ENCODE measurements at regions not wholly inside any gene's neighbourhood (a gene's known extent, or its start where the extent isn't known, plus 50 kb on each side); places are given as distances from the start of the nearest gene placed in this dataset.

DNA sequence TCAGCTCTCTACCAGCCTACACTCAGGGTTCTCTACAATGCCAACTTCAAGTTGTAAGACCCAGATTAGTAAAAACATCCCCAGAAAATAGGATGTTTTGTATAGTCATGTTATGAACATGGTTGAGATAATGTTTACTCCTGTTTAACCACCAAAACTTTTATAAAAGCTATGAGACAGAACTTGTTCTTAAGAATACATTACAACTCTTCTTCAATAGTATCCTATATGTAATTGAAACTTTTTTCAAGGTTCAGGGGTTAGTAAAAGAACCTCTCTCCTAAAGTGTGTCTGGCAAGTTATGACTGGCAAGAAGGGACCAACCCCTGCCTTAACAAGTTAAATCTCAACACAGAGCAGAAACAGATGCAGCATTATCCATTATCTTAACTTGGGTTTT lies 118.8 kb upstream of the STK17B start:
- FAIRE-seq (no peak), DNase-seq (ENCODE audit: low read depth, low spot score) (no peak)
- ChIA-PET CTCF (interaction anchor here (0.9 to 2.0 kb wide), 3 partner anchors 8 to 212 kb away, joined by 4 to 7 read pairs (median 4); no protein-coding TSS in a partner anchor), POLR2A (no interaction called here)
- H3K4me1 ChIP-seq (ENCODE audit: control insufficient read depth, extremely low read depth, insufficient read depth, low read length), result peaks cover 26% of the 10 kb centered on the region
- no peak overlapping the region for H3K4me2 ChIP-seq (ENCODE audit: insufficient read depth, low read length)
- peaks cover 4 to 23% of the 10 kb centered on the region in 2 experiments for H3K36me3 ChIP-seq (ENCODE audit: control insufficient read depth in 2 of 2, extremely low read depth in 1 of 2, insufficient read depth in 2 of 2, low read length in 2 of 2)
- no peaks in the 10 kb centered on the region for H3K9me3 ChIP-seq (replicated peaks; ENCODE audit: control insufficient read depth, insufficient read depth, low read length)
- H3K27ac ChIP-seq (ENCODE audit: insufficient read depth, low read depth, low read length), result no peak overlapping the region
- TF ChIP-seq EZH2 (IDR thresholded peaks at IDR 0.05; ENCODE audit: borderline replicate concordance, low read depth, low read length, severe bottlenecking) (no peak), JUN (IDR thresholded peaks at IDR 0.05; ENCODE audit: borderline replicate concordance, insufficient read depth, insufficient read length, low read depth) (no peak), POLR2AphosphoS5 (IDR thresholded peaks at IDR 0.05; ENCODE audit: insufficient read depth, low read depth, low read length) (no peak), FOS (IDR thresholded peaks at IDR 0.05; ENCODE audit: borderline replicate concordance, insufficient read depth, low read length) (no peak), MYC (IDR thresholded peaks at IDR 0.05; ENCODE audit: low read depth, low read length) (no peak), POLR2A (IDR thresholded peaks at IDR 0.05; ENCODE audit: low read depth, low read length) (no peak), GATA2 (IDR thresholded peaks at IDR 0.05; ENCODE audit: insufficient read depth, insufficient read length, low read depth, low read length) (no peak)
- TF ChIP-seq, protein P1, sequence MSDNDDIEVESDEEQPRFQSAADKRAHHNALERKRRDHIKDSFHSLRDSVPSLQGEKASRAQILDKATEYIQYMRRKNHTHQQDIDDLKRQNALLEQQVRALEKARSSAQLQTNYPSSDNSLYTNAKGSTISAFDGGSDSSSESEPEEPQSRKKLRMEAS (IDR thresholded peaks at IDR 0.05; ENCODE audit: insufficient read depth, insufficient read length), result no peak
- TF ChIP-seq, protein P2, sequence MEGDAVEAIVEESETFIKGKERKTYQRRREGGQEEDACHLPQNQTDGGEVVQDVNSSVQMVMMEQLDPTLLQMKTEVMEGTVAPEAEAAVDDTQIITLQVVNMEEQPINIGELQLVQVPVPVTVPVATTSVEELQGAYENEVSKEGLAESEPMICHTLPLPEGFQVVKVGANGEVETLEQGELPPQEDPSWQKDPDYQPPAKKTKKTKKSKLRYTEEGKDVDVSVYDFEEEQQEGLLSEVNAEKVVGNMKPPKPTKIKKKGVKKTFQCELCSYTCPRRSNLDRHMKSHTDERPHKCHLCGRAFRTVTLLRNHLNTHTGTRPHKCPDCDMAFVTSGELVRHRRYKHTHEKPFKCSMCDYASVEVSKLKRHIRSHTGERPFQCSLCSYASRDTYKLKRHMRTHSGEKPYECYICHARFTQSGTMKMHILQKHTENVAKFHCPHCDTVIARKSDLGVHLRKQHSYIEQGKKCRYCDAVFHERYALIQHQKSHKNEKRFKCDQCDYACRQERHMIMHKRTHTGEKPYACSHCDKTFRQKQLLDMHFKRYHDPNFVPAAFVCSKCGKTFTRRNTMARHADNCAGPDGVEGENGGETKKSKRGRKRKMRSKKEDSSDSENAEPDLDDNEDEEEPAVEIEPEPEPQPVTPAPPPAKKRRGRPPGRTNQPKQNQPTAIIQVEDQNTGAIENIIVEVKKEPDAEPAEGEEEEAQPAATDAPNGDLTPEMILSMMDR (IDR thresholded peaks at IDR 0.05; ENCODE audit: extremely low read depth in 1 of 2, insufficient read depth in 1 of 2, low read depth in 1 of 2, low read length in 2 of 2), result no peak
- no peaks in the 10 kb centered on the region for H4K20me1 ChIP-seq (replicated peaks; ENCODE audit: control insufficient read depth, extremely low read depth, insufficient read depth, low read length)
- H3K79me2 ChIP-seq (ENCODE audit: control insufficient read depth, insufficient read depth, low read length), result no peaks in the 10 kb centered on the region
- H3K27me3 ChIP-seq (ENCODE audit: control insufficient read depth in 2 of 2, insufficient read depth in 2 of 2, low read length in 2 of 2), result no peaks in the 10 kb centered on the region
- H2AFZ ChIP-seq (ENCODE audit: low read depth, low read length), result no peak overlapping the region
- H3K9ac ChIP-seq (replicated peaks; ENCODE audit: extremely low read depth, insufficient read depth, low read length), result no peak overlapping the region
- no TSS peak for BruUV-seq (replicated peaks)
- intact Hi-C loops (cut with micrococcal nuclease) (loop anchor here (10.0 kb wide), 1 partner anchor 465 kb away; no protein-coding TSS in a partner anchor), dilution Hi-C loops (cut with MboI; ENCODE audit: extremely low pct_ligation_motif_present, low sequenced_read_pairs) (no loop called here)
- H3K9me1 ChIP-seq (replicated peaks; ENCODE audit: control insufficient read depth, extremely low read depth, insufficient read depth, low read length), result no peaks in the 10 kb centered on the region
- no peak overlapping the region for H3K4me3 ChIP-seq (replicated peaks in 1 of 3; ENCODE audit: insufficient read depth in 1 of 3, low read depth in 1 of 3, low read length in 3 of 3)

Data from endothelial cell of umbilical vein (primary cell).